Ascending aorta (tissue), 2 donors: ENCODE measurements at regions not wholly inside any gene's neighbourhood (a gene's known extent, or its start where the extent isn't known, plus 50 kb on each side); places are given as distances from the start of the nearest gene placed in this dataset.

Experiments used
- DNase-seq, 2 donors: peaks; one replicate each; pipeline ENCODE4 v3.0.0-alpha.2; 2019; ENCODE audit warnings: low spot score in 2 of 2
- H3K27ac ChIP-seq, 2 donors: fragments of 200-600 bp; sonication (generic); one replicate each; pipeline ENCODE4 v1.5.1; 2016 to 2017; ENCODE audit warnings: mild to moderate bottlenecking in 1 of 2
- H3K27me3 ChIP-seq: fragments of 200-600 bp; sonication (generic); one replicate; pipeline ENCODE4 v1.5.1; 2017
- H3K36me3 ChIP-seq, 2 donors: fragments of 200-600 bp; sonication (generic); one replicate each; pipeline ENCODE4 v1.5.1; 2016
- H3K4me1 ChIP-seq, 2 donors: fragments of 200-600 bp; sonication (generic); one replicate each; pipeline ENCODE4 v1.5.1; 2016 to 2017; ENCODE audit warnings: mild to moderate bottlenecking in 1 of 2
- H3K4me3 ChIP-seq, 2 donors: fragments of 200-600 bp; sonication (generic); one replicate each; pipeline ENCODE4 v1.5.1; 2016 to 2017; ENCODE audit warnings: mild to moderate bottlenecking in 1 of 2
- H3K9me3 ChIP-seq, 2 donors: fragments of 200-600 bp; sonication (generic); one replicate each; pipeline ENCODE4 v1.5.1; 2016
- intact Hi-C: fragments of 100-400 bp; cut with DNase I; formaldehyde crosslinking; loops from one replicate; pipeline ENCODE4 v1.15.1; 2023
- TF ChIP-seq, protein P1 (sequence below), 3 experiments: fragments of 200-600 bp in 2 of 3; fragments of 450-650 bp in 1 of 3; sonication (generic) in 2 of 3; IDR thresholded peaks; one replicate each; pipeline ENCODE4 v1.5.1; 2016 to 2019; ENCODE audit warnings: antibody characterized with exemption in 3 of 3, mild to moderate bottlenecking in 1 of 3, moderate library complexity in 1 of 3

DNA sequence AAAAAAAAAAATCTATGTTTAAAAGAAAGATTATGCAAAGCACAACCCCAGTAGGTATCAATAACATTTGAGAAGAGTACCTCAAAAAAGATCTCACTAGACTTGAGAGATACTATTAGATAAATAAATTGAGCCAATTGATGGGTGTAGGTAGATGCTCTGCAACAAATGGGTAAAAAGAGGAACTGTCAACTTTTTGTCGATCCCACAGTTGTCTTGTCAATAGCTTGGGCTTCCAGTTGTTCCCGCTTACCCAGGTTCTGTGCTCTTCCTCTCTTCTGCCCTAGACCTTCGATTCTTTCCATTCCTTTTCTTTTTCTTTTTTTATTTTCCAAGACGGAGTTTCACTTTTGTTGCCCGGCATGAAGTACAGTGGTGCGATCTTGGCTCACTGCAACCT is 226.9 kb downstream of the SOX4 start:
- intact Hi-C loops, result no loop called here
- no peak for DNase-seq
- no peaks in the 10 kb centered on the region for H3K27me3 ChIP-seq
- H3K9me3 ChIP-seq, result no peaks in the 10 kb centered on the region
- TF ChIP-seq, protein P1, sequence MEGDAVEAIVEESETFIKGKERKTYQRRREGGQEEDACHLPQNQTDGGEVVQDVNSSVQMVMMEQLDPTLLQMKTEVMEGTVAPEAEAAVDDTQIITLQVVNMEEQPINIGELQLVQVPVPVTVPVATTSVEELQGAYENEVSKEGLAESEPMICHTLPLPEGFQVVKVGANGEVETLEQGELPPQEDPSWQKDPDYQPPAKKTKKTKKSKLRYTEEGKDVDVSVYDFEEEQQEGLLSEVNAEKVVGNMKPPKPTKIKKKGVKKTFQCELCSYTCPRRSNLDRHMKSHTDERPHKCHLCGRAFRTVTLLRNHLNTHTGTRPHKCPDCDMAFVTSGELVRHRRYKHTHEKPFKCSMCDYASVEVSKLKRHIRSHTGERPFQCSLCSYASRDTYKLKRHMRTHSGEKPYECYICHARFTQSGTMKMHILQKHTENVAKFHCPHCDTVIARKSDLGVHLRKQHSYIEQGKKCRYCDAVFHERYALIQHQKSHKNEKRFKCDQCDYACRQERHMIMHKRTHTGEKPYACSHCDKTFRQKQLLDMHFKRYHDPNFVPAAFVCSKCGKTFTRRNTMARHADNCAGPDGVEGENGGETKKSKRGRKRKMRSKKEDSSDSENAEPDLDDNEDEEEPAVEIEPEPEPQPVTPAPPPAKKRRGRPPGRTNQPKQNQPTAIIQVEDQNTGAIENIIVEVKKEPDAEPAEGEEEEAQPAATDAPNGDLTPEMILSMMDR (IDR thresholded peaks at IDR 0.05), result no peak
- H3K4me3 ChIP-seq, result no peak overlapping the region
- H3K36me3 ChIP-seq, result no peaks in the 10 kb centered on the region
- H3K27ac ChIP-seq, result no peak overlapping the region
- H3K4me1 ChIP-seq, result no peaks in the 10 kb centered on the region

DNA sequence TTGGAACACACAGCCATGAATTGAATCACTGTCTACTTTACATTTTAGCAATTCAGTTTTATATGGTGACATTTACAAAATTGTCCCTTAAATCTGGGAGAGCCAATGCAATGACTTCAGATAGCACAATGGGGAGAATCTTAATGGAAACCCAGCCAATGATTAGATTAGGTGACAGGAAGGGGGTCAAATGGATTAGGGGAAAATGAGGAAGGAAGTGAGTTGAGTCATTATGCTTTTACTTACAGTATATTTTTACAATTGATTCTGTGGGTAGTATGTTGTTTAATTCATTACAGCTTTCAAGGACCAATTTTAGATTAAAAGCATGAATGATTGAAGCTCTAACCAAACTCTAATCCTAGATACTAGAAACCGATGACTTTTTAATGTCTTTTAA is 229.8 kb downstream of the SOX4 start:
- no peaks in the 10 kb centered on the region for H3K4me1 ChIP-seq
- DNase-seq, result no peak
- TF ChIP-seq, protein P1 (IDR thresholded peaks at IDR 0.05), result no peak
- no peaks in the 10 kb centered on the region for H3K9me3 ChIP-seq
- no peak overlapping the region for H3K4me3 ChIP-seq
- H3K36me3 ChIP-seq, result no peaks in the 10 kb centered on the region
- H3K27ac ChIP-seq, result no peak overlapping the region
- intact Hi-C loops, result no loop called here
- no peaks in the 10 kb centered on the region for H3K27me3 ChIP-seq

DNA sequence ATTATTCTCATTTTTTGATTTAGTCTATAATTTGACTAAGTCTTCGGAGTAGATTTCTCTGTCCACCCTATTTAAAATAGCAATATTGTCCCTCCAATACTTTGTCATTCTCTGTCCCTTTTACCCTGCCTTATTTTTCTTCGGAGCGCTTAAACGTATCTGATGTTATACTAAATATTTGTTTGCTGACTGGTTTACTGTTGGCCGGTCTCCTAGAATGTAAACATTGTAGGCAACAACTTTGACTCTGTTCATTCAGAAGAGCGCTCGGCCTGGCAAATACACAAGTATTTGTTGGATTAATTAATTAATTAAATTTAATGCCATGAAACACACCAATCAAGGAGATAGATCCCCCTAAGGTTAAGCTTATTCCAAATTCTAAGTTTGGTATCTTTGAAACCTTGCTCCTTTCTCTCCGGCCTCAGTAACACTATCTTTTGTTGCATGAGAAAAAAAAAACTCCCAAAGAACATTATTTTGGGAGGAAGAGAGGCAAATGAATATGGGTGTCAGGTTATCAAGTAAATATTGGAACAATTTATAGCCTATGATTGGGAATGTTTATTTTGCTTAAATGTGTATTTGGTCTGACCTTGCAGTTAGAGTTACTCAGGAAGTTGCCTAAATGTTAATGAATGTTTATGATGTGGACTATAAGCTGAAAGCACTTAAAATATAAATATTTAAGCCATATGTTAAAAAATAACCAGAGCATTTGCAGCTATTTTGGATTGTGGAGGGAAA is 231.1 kb downstream of the SOX4 start:
- Histone ChIP-seq H3K4me1 (no peaks in the 10 kb centered on the region), H3K9me3 (no peaks in the 10 kb centered on the region), H3K4me3 (no peak overlapping the region), H3K36me3 (no peaks in the 10 kb centered on the region), H3K27me3 (no peaks in the 10 kb centered on the region), H3K27ac (no peak overlapping the region)
- intact Hi-C loops, result no loop called here
- TF ChIP-seq, protein P1 (IDR thresholded peaks at IDR 0.05), result no peak
- DNase-seq, result no peak

DNA sequence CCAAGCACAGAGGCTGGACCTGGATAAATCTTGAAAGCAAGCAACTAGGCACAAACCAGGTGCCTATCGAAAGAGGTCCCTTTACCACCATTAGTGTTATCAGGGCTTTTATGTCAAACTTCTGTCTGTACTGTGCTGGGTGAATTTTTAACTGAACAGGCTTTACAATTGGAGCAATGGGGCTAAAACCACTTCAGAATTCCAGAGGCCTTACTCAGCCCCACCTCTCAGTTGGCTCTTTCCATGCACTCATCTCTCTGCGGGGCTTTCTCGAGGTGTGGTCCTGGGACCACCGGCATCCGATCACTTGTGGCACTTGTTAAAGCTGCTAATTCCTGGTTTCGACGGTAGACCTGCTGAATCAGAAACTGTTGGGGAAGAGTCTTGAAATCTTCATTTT is 232.5 kb downstream of the SOX4 start:
- TF ChIP-seq, protein P1 (IDR thresholded peaks at IDR 0.05), result no peak
- no peak for DNase-seq
- H3K9me3 ChIP-seq, result no peaks in the 10 kb centered on the region
- no peaks in the 10 kb centered on the region for H3K36me3 ChIP-seq
- H3K27ac ChIP-seq, result no peak overlapping the region
- H3K4me3 ChIP-seq, result no peak overlapping the region
- H3K4me1 ChIP-seq, result no peaks in the 10 kb centered on the region
- intact Hi-C loops, result no loop called here
- no peaks in the 10 kb centered on the region for H3K27me3 ChIP-seq

DNA sequence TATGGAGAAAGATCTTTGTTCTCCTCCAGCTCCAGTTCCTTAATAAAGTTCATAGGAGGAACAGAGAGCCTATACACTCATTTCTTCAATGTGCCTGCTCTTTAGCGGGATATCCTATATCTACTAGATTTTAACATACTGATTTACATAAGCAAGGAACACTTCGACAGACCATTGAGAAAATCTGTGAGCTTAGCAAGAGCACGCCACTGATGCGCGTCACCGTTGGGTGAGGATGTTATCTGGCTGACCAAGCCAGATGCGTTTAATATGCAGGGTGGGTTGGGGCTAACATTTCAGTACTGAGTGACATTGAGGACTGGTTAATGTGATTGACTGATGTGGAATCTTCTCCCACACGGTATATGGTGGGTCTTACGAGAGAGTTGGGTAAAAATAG is 233.4 kb downstream of the SOX4 start:
- TF ChIP-seq, protein P1 (IDR thresholded peaks at IDR 0.05), result no peak
- Histone ChIP-seq H3K9me3 (no peaks in the 10 kb centered on the region), H3K36me3 (no peaks in the 10 kb centered on the region), H3K27me3 (no peaks in the 10 kb centered on the region), H3K4me3 (no peak overlapping the region), H3K4me1 (no peaks in the 10 kb centered on the region), H3K27ac (no peak overlapping the region)
- DNase-seq, result no peak
- intact Hi-C loops, result no loop called here
